CD4-positive, CD25-positive, alpha-beta regulatory T cell (primary cell): ENCODE measurements at regions not wholly inside any gene's neighbourhood (a gene's known extent, or its start where the extent isn't known, plus 50 kb on each side); places are given as distances from the start of the nearest gene placed in this dataset.

Experiments used
- ATAC-seq, 2 donors: fragments of 150-1000 bp; cut with Tn5 transposase; one replicate each; pipeline ENCODE4 v1.10.0; 2021; ENCODE audit warnings: low read depth in 2 of 2, moderate number of reproducible peaks in 2 of 2, moderate library complexity in 1 of 2
- DNase-seq, 3 donors: peaks; one replicate each; pipeline versions ENCODE4 v3.0.0 to v3.0.0-alpha.2; 2012 to 2022; ENCODE audit warnings: mixed read lengths in 1 of 3
- H3K27ac ChIP-seq: one replicate; pipeline ENCODE4 v1.7.0; 2013; ENCODE audit warnings: mild to moderate bottlenecking, low read length; ENCODE audit not compliant: insufficient read depth, poor library complexity, severe bottlenecking
- H3K27me3 ChIP-seq: one replicate; pipeline ENCODE4 v1.7.0; 2013; ENCODE audit warnings: low read length; ENCODE audit not compliant: control insufficient read depth, insufficient read depth
- H3K36me3 ChIP-seq: one replicate; pipeline ENCODE4 v1.7.0; 2013; ENCODE audit warnings: mild to moderate bottlenecking, low read length, moderate library complexity; ENCODE audit not compliant: control insufficient read depth, insufficient read depth
- H3K4me1 ChIP-seq: 2 replicates; pipeline ENCODE4 v1.7.0; 2013; ENCODE audit warnings: mild to moderate bottlenecking, low read length; ENCODE audit not compliant: insufficient read depth, control insufficient read depth, poor library complexity, severe bottlenecking
- H3K4me3 ChIP-seq: one replicate; pipeline ENCODE4 v1.7.0; 2013; ENCODE audit warnings: low read depth, mild to moderate bottlenecking, low read length, moderate library complexity
- H3K9me3 ChIP-seq, 2 experiments: 1 replicate in 1 of 2; 2 replicates in 1 of 2; pipeline ENCODE4 v1.7.0; 2013; ENCODE audit warnings: low read length in 2 of 2, mild to moderate bottlenecking in 1 of 2, moderate library complexity in 1 of 2; ENCODE audit not compliant: control insufficient read depth in 2 of 2
- H3K27ac Mint-ChIP-seq, 3 donors: one replicate each; pipeline ENCODE4 v1.8.0; 2020 to 2022; ENCODE audit warnings: mild to moderate bottlenecking in 3 of 3, mixed read lengths in 3 of 3, moderate library complexity in 2 of 3
- H3K27me3 Mint-ChIP-seq: one replicate; pipeline ENCODE4 v1.8.0; 2022; ENCODE audit warnings: mild to moderate bottlenecking, mixed read lengths
- H3K36me3 Mint-ChIP-seq: one replicate; pipeline ENCODE4 v1.8.0; 2020; ENCODE audit warnings: mixed read lengths
- H3K4me1 Mint-ChIP-seq, 4 donors: one replicate each; pipeline ENCODE4 v1.8.0; 2020 to 2022; ENCODE audit warnings: mixed read lengths in 4 of 4, mild to moderate bottlenecking in 1 of 4
- H3K4me3 Mint-ChIP-seq, 4 donors: one replicate each; pipeline ENCODE4 v1.8.0; 2020 to 2022; ENCODE audit warnings: mild to moderate bottlenecking in 4 of 4, mixed read lengths in 4 of 4, moderate library complexity in 3 of 4
- H3K9me3 Mint-ChIP-seq, 7 donors: one replicate each; pipeline ENCODE4 v1.8.0; 2020 to 2022; ENCODE audit warnings: mixed read lengths in 7 of 7, mild to moderate bottlenecking in 3 of 7, moderate library complexity in 2 of 7

- Mint-ChIP-seq H3K27me3 (no peaks in the 10 kb centered on the region), H3K27ac (no peak overlapping the region), H3K36me3 (no peaks in the 10 kb centered on the region), H3K4me3 (no peak overlapping the region), H3K9me3 (peaks cover 0 to 8% (median 1%) of the 10 kb centered on the region in 7 donors), H3K4me1 (no peaks in the 10 kb centered on the region)
- H3K9me3 ChIP-seq: no peaks in the 10 kb centered on the region
- no peak for DNase-seq
- no peaks in the 10 kb centered on the region for H3K27me3 ChIP-seq
- no peaks in the 10 kb centered on the region for H3K4me1 ChIP-seq
- H3K36me3 ChIP-seq: no peaks in the 10 kb centered on the region
- ATAC-seq: no peak
- no peak overlapping the region for H3K4me3 ChIP-seq
- no peak overlapping the region for H3K27ac ChIP-seq
Observed at GRCh38 chr10:80751940-80752339, 214.2 kb downstream of the SH2D4B start.

- H3K4me1 Mint-ChIP-seq: no peaks in the 10 kb centered on the region
- no peak overlapping the region for H3K4me3 Mint-ChIP-seq
- H3K36me3 Mint-ChIP-seq: no peaks in the 10 kb centered on the region
- no peaks in the 10 kb centered on the region for H3K9me3 ChIP-seq
- no peak overlapping the region for H3K27ac ChIP-seq
- H3K4me3 ChIP-seq: no peak overlapping the region
- H3K27ac Mint-ChIP-seq: no peak overlapping the region
- peaks cover 0 to 8% (median 1%) of the 10 kb centered on the region in 7 donors for H3K9me3 Mint-ChIP-seq
- no peaks in the 10 kb centered on the region for H3K4me1 ChIP-seq
- ATAC-seq (no peak), DNase-seq (no peak)
- no peaks in the 10 kb centered on the region for H3K27me3 ChIP-seq
- no peaks in the 10 kb centered on the region for H3K27me3 Mint-ChIP-seq
- no peaks in the 10 kb centered on the region for H3K36me3 ChIP-seq
Observed at GRCh38 chr10:80753612-80754011, 215.9 kb downstream of the SH2D4B start.

GRCh38 chr10:80755893-80756292, 218.2 kb downstream of the SH2D4B start:
- H3K9me3 Mint-ChIP-seq: peaks cover 0 to 8% (median 1%) of the 10 kb centered on the region in 7 donors
- no peak overlapping the region for H3K27ac Mint-ChIP-seq
- H3K9me3 ChIP-seq: no peaks in the 10 kb centered on the region
- H3K4me3 Mint-ChIP-seq: no peak overlapping the region
- H3K27me3 ChIP-seq: no peaks in the 10 kb centered on the region
- ATAC-seq (no peak), DNase-seq (no peak)
- H3K27ac ChIP-seq: no peak overlapping the region
- H3K4me1 ChIP-seq: no peaks in the 10 kb centered on the region
- H3K4me1 Mint-ChIP-seq: no peaks in the 10 kb centered on the region
- H3K36me3 ChIP-seq: no peaks in the 10 kb centered on the region
- no peaks in the 10 kb centered on the region for H3K36me3 Mint-ChIP-seq
- no peaks in the 10 kb centered on the region for H3K27me3 Mint-ChIP-seq
- H3K4me3 ChIP-seq: no peak overlapping the region

- H3K27me3 Mint-ChIP-seq: no peaks in the 10 kb centered on the region
- no peaks in the 10 kb centered on the region for H3K27me3 ChIP-seq
- no peak overlapping the region for H3K27ac Mint-ChIP-seq
- ATAC-seq (no peak), DNase-seq (no peak)
- H3K4me3 Mint-ChIP-seq: no peak overlapping the region
- H3K36me3 ChIP-seq: no peaks in the 10 kb centered on the region
- no peak overlapping the region for H3K27ac ChIP-seq
- no peak overlapping the region for H3K4me3 ChIP-seq
- H3K9me3 ChIP-seq: no peaks in the 10 kb centered on the region
- H3K4me1 Mint-ChIP-seq: no peaks in the 10 kb centered on the region
- H3K36me3 Mint-ChIP-seq: no peaks in the 10 kb centered on the region
- H3K4me1 ChIP-seq: no peaks in the 10 kb centered on the region
- peaks cover 0 to 4% (median 0%) of the 10 kb centered on the region in 7 donors for H3K9me3 Mint-ChIP-seq
Observed at GRCh38 chr10:80759693-80760092, 222.0 kb downstream of the SH2D4B start.

GRCh38 chr10:80760914-80761371, 223.2 kb downstream of the SH2D4B start:
- no peak for ATAC-seq
- no peak overlapping the region for H3K4me3 Mint-ChIP-seq
- Histone ChIP-seq H3K4me1 (no peaks in the 10 kb centered on the region), H3K9me3 (no peaks in the 10 kb centered on the region), H3K4me3 (no peak overlapping the region), H3K36me3 (no peaks in the 10 kb centered on the region), H3K27me3 (no peaks in the 10 kb centered on the region), H3K27ac (no peak overlapping the region)
- H3K36me3 Mint-ChIP-seq: no peaks in the 10 kb centered on the region
- peaks cover 0 to 3% (median 0%) of the 10 kb centered on the region in 7 donors for H3K9me3 Mint-ChIP-seq
- no peaks in the 10 kb centered on the region for H3K4me1 Mint-ChIP-seq
- H3K27ac Mint-ChIP-seq: no peak overlapping the region
- H3K27me3 Mint-ChIP-seq: no peaks in the 10 kb centered on the region
- no peak for DNase-seq

DNA sequence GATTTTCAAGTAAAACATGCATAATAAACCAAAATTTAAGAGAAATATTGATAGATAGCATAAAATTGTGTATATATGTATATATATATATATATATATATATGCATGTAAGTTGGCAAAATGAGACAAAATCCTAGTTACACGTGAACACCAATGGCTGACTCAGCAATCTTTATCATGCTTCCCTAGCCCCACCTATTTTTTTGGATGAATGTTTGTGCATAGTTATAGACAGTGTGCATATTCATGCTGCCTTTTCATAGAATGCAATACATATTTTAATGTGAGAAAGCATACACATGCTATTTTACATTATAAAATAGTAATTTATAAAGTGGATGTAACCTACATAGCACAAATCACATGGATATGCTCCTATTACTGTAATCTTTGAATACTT, 230.3 kb downstream of the SH2D4B start:
- no peak for DNase-seq
- Histone ChIP-seq H3K36me3 (no peaks in the 10 kb centered on the region), H3K9me3 (no peaks in the 10 kb centered on the region), H3K4me1 (no peaks in the 10 kb centered on the region), H3K4me3 (no peak overlapping the region), H3K27me3 (no peaks in the 10 kb centered on the region), H3K27ac (no peak overlapping the region)
- H3K27ac Mint-ChIP-seq: no peak overlapping the region
- ATAC-seq: no peak
- no peaks in the 10 kb centered on the region for H3K27me3 Mint-ChIP-seq
- H3K36me3 Mint-ChIP-seq: no peaks in the 10 kb centered on the region
- no peaks in the 10 kb centered on the region for H3K4me1 Mint-ChIP-seq
- H3K9me3 Mint-ChIP-seq: peaks cover 0 to 4% (median 0%) of the 10 kb centered on the region in 7 donors
- no peak overlapping the region for H3K4me3 Mint-ChIP-seq

DNA sequence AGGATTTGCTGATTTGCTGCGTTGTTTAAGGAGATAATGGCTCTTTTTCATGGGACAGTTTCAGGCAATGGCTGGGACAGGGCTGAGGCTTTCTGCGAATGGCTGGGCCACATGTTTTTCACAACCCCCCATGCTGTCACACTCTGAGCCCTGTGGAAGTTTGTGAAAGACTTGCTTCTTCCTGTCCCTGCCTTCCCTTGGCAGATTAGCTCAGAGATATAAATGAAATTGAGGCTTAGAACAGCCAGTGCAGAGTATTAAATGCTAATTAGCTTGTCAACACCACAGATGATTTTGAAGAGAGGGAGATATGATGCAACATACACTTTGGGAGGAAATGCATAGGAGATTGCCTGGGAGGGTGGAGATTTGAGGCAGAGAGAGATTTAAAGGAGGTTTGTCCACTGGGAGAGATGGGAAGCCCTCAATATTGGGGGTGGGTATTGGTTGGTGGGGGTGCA, 232.0 kb downstream of the SH2D4B start:
- Histone ChIP-seq H3K27me3 (no peaks in the 10 kb centered on the region), H3K27ac (no peak overlapping the region), H3K4me1 (no peaks in the 10 kb centered on the region), H3K36me3 (no peaks in the 10 kb centered on the region), H3K9me3 (no peaks in the 10 kb centered on the region), H3K4me3 (no peak overlapping the region)
- no peaks in the 10 kb centered on the region for H3K27me3 Mint-ChIP-seq
- DNase-seq (no peak), ATAC-seq (no peak)
- H3K9me3 Mint-ChIP-seq: peaks cover 0 to 5% (median 3%) of the 10 kb centered on the region in 7 donors
- no peak overlapping the region for H3K27ac Mint-ChIP-seq
- H3K4me1 Mint-ChIP-seq: no peaks in the 10 kb centered on the region
- H3K36me3 Mint-ChIP-seq: no peaks in the 10 kb centered on the region
- no peak overlapping the region for H3K4me3 Mint-ChIP-seq

DNA sequence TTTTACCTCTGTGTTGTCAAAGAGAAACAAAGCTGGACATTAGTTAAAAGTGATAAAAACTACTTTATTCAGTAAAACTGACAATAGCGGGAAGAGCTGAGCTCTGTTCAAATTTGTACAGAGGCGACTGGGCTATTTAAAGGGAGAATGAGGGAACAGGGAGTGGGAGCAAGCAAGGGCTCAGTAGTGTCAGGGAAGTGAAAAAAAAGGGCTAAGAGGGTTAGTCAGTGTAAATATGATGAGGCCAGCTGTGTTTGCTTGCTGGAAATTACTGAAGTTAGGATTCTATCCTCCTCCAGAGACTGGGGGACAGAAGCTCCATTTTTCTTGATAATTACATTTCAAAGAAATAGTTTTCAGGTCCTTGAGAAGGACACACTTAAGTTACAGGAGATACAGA, 232.5 kb downstream of the SH2D4B start:
- Mint-ChIP-seq H3K9me3 (peaks cover 0 to 5% (median 3%) of the 10 kb centered on the region in 7 donors), H3K4me1 (no peaks in the 10 kb centered on the region), H3K27me3 (no peaks in the 10 kb centered on the region), H3K4me3 (no peak overlapping the region), H3K27ac (no peak overlapping the region), H3K36me3 (no peaks in the 10 kb centered on the region)
- H3K9me3 ChIP-seq: no peaks in the 10 kb centered on the region
- no peak for DNase-seq
- no peak for ATAC-seq
- no peak overlapping the region for H3K27ac ChIP-seq
- H3K36me3 ChIP-seq: no peaks in the 10 kb centered on the region
- no peak overlapping the region for H3K4me3 ChIP-seq
- H3K4me1 ChIP-seq: no peaks in the 10 kb centered on the region
- H3K27me3 ChIP-seq: no peaks in the 10 kb centered on the region
